GM12878 (cell line): ENCODE measurements at regions not wholly inside any gene's neighbourhood (a gene's known extent, or its start where the extent isn't known, plus 50 kb on each side); places are given as distances from the start of the nearest gene placed in this dataset.

Experiments used
- ATAC-seq: fragments of 200-7000 bp; cut with Tn5 transposase; 3 replicates; pipeline ENCODE4 v1.9.1; 2020; ENCODE audit warnings: mild to moderate bottlenecking, moderate library complexity
- BruUV-seq: library from RNA; stranded (reverse); fragments of 400-500 nt; replicated peaks from 2 replicates; lab custom pipeline; 2021; lab: Mats Ljungman, UMichigan
- CTCF ChIA-PET: fragments of 300-600 bp; sonication (Branson Sonifier 250); formaldehyde crosslinking; extraction: SDS; loops from one replicate; lab custom pipeline; 2021; ENCODE audit warnings: inconsistent platforms; lab: Yijun Ruan, JAX
- POLR2A ChIA-PET: fragments of 350-600 bp; formaldehyde crosslinking; extraction: SDS; loops from one replicate; lab custom pipeline; 2021; ENCODE audit warnings: inconsistent platforms; lab: Charles Lee
- RAD21 ChIA-PET: fragments of 300-600 bp; sonication (Branson Sonifier 250); formaldehyde crosslinking; loops from one replicate; lab custom pipeline; 2023; ENCODE audit warnings: antibody characterized with exemption; ENCODE audit not compliant: unreplicated experiment; lab: Charles Lee
- SMC1A ChIA-PET: fragments of 300-600 bp; sonication (Branson Sonifier 250); formaldehyde crosslinking; loops from one replicate; lab custom pipeline; 2023; ENCODE audit not compliant: unreplicated experiment, uncharacterized antibody; lab: Charles Lee
- DNase-seq: peaks from one replicate; pipeline ENCODE4 v3.0.0-alpha.2; 2011; ENCODE audit warnings: low read depth, low spot score
- FAIRE-seq: peaks from 3 replicates; lab custom pipeline; 2011; peaks lifted over from hg19 to GRCh38; lab: Jason Lieb, UNC
- H2AFZ ChIP-seq: 2 replicates; pipeline ENCODE4 v1.6.0; 2011; ENCODE audit warnings: low read depth, low read length, control low read depth; ENCODE audit not compliant: control insufficient read depth
- H3K27ac ChIP-seq: 2 replicates; pipeline ENCODE4 v1.5.1; 2011; ENCODE audit warnings: control low read depth; ENCODE audit not compliant: control insufficient read depth, insufficient read depth
- H3K27me3 ChIP-seq, 2 experiments: replicated peaks in 1 of 2; 2 replicates each; pipeline versions ENCODE4 v1.6.0 to v1.6.1; 2011; ENCODE audit warnings: low read length in 1 of 2; ENCODE audit not compliant: control insufficient read depth in 2 of 2, insufficient read depth in 2 of 2
- H3K36me3 ChIP-seq, 2 experiments: 2 replicates each; pipeline ENCODE4 v1.5.1; 2011; ENCODE audit warnings: low read length in 1 of 2; ENCODE audit not compliant: control insufficient read depth in 2 of 2, insufficient read depth in 2 of 2
- H3K4me1 ChIP-seq: 2 replicates; pipeline ENCODE4 v1.6.1; 2011; ENCODE audit warnings: mild to moderate bottlenecking, low read length, moderate library complexity, mixed read lengths; ENCODE audit not compliant: control insufficient read depth, insufficient read depth
- H3K4me2 ChIP-seq: 2 replicates; pipeline ENCODE4 v1.6.0; 2011; ENCODE audit warnings: control low read depth; ENCODE audit not compliant: control insufficient read depth, insufficient read depth
- H3K4me3 ChIP-seq: fragments of 200-600 bp; sonication (generic); 2 replicates; pipeline ENCODE4 v1.5.1; 2016
- H3K79me2 ChIP-seq: 2 replicates; pipeline ENCODE4 v1.6.0; 2011; ENCODE audit warnings: low read length; ENCODE audit not compliant: control insufficient read depth, insufficient read depth
- H3K9ac ChIP-seq: 2 replicates; pipeline ENCODE4 v1.8.0; 2011; ENCODE audit warnings: low read length, control low read depth, mixed read lengths; ENCODE audit not compliant: control insufficient read depth, insufficient read depth
- H3K9me3 ChIP-seq: replicated peaks from 3 replicates; pipeline ENCODE4 v1.5.1; 2011; ENCODE audit warnings: mild to moderate bottlenecking, low read length; ENCODE audit not compliant: control insufficient read depth, insufficient read depth
- H4K20me1 ChIP-seq: 2 replicates; pipeline ENCODE4 v1.6.0; 2011; ENCODE audit not compliant: control insufficient read depth, insufficient read depth
- ASH2L ChIP-seq: fragments of 300-600, 200-600 bp; sonication (generic); IDR thresholded peaks from 2 replicates; pipeline ENCODE4 v1.6.1; 2017; ENCODE audit warnings: low read depth, mild to moderate bottlenecking, borderline replicate concordance
- ATF7 ChIP-seq: fragments of 450-650 bp; IDR thresholded peaks from 2 replicates; pipeline ENCODE4 v1.6.1; 2016; ENCODE audit warnings: low read depth, mild to moderate bottlenecking
- CHD2 ChIP-seq: IDR thresholded peaks from 2 replicates; pipeline ENCODE4 v1.6.1; 2011; ENCODE audit warnings: low read depth, low read length, improper control_type of control experiment, borderline replicate concordance
- FOS ChIP-seq: IDR thresholded peaks from 3 replicates; pipeline ENCODE4 v1.6.1; 2011; ENCODE audit warnings: borderline replicate concordance; ENCODE audit not compliant: insufficient read length; ENCODE audit errors: extremely low read depth
- FOXM1 ChIP-seq: IDR thresholded peaks from 2 replicates; pipeline ENCODE4 v1.6.1; 2012; ENCODE audit warnings: low read depth, mild to moderate bottlenecking, inconsistent platforms, low read length, moderate library complexity
- HDAC2 ChIP-seq: fragments of 200-600 bp; sonication (generic); IDR thresholded peaks from 2 replicates; pipeline ENCODE4 v1.6.1; 2017
- HDGF ChIP-seq: fragments of 450-650 bp; IDR thresholded peaks from 2 replicates; pipeline ENCODE4 v1.6.1; 2016; ENCODE audit warnings: antibody characterized with exemption
- IKZF1 ChIP-seq: fragments of 450-650 bp; conservative IDR thresholded peaks from 2 replicates; pipeline ENCODE4 v1.6.1; 2017; ENCODE audit warnings: antibody characterized with exemption, mild to moderate bottlenecking
- MTA3 ChIP-seq: IDR thresholded peaks from 2 replicates; pipeline ENCODE4 v1.6.1; 2012; ENCODE audit warnings: low read length, inconsistent platforms, borderline replicate concordance
- MYC ChIP-seq: IDR thresholded peaks from 2 replicates; pipeline ENCODE4 v1.6.1; 2011; ENCODE audit warnings: mild to moderate bottlenecking, low read length, moderate library complexity, inconsistent platforms; ENCODE audit not compliant: insufficient read depth, insufficient replicate concordance, insufficient read length, severe bottlenecking
- NFIC ChIP-seq: IDR thresholded peaks from 2 replicates; pipeline ENCODE4 v1.6.1; 2012; ENCODE audit warnings: low read depth, mild to moderate bottlenecking, inconsistent platforms, low read length, moderate library complexity
- NR2C1 ChIP-seq: fragments of 450-650 bp; IDR thresholded peaks from 2 replicates; pipeline ENCODE4 v1.6.1; 2017; ENCODE audit warnings: antibody characterized with exemption, mild to moderate bottlenecking, moderate library complexity
- NR2F1 ChIP-seq: fragments of 450-650 bp; conservative IDR thresholded peaks from 2 replicates; pipeline ENCODE4 v1.6.1; 2017; ENCODE audit warnings: mild to moderate bottlenecking
- RAD21 ChIP-seq: IDR thresholded peaks from 2 replicates; pipeline ENCODE4 v1.6.1; 2011; ENCODE audit warnings: mild to moderate bottlenecking, low read depth, low read length, moderate library complexity; ENCODE audit not compliant: insufficient read depth
- RELA ChIP-seq: fragments of 450-650 bp; IDR thresholded peaks from 2 replicates; pipeline ENCODE4 v1.8.0; 2014; ENCODE audit warnings: borderline replicate concordance; ENCODE audit not compliant: partially characterized antibody
- STAT1 ChIP-seq: fragments of 450-650 bp; conservative IDR thresholded peaks from 2 replicates; pipeline ENCODE4 v1.6.1; 2014; ENCODE audit warnings: antibody characterized with exemption, mild to moderate bottlenecking
- SUZ12 ChIP-seq: fragments of 200-600 bp; sonication (generic); IDR thresholded peaks from one replicate; pipeline ENCODE4 v1.6.1; 2018; ENCODE audit warnings: antibody characterized with exemption, mild to moderate bottlenecking; ENCODE audit not compliant: unreplicated experiment
- TCF3 ChIP-seq: IDR thresholded peaks from 2 replicates; pipeline ENCODE4 v1.6.1; 2012; ENCODE audit warnings: low read depth, mild to moderate bottlenecking, low read length, borderline replicate concordance; ENCODE audit not compliant: insufficient read depth
- ZNF384 ChIP-seq: IDR thresholded peaks from 2 replicates; pipeline ENCODE4 v1.6.1; 2012; ENCODE audit warnings: low read depth, mild to moderate bottlenecking, low read length, improper control_type of control experiment, borderline replicate concordance
- ZNF622 ChIP-seq: fragments of 450-650 bp; IDR thresholded peaks from 2 replicates; pipeline ENCODE4 v1.6.1; 2017; ENCODE audit warnings: mild to moderate bottlenecking, inconsistent platforms
- WGBS: methylation state at CpG from one replicate; pipeline ENCODE4 v1.1.6; 2016; ENCODE audit warnings: low lambda C conversion rate; ENCODE audit not compliant: insufficient replicate concordance, insufficient coverage; ENCODE audit errors: missing lambda C conversion rate; 5-methylcytosine and 5-hydroxymethylcytosine counted together
- in situ Hi-C: fragments of 300-500 bp; cut with MboI; formaldehyde crosslinking; loops from 9 replicates; pipeline ENCODE4 v1.14.3; 2018; ENCODE audit warnings: mixed read lengths
- intact Hi-C: fragments of 100-400 bp; cut with micrococcal nuclease; formaldehyde crosslinking; loops from one replicate; pipeline ENCODE4 v1.14.2; 2022; ENCODE audit not compliant: unreplicated experiment
- TF ChIP-seq, protein P1 (sequence below): IDR thresholded peaks from 2 replicates; pipeline ENCODE4 v1.6.1; 2012; ENCODE audit warnings: low read depth, low read length, improper control_type of control experiment
- TF ChIP-seq, protein P2 (sequence below): IDR thresholded peaks from 2 replicates; pipeline ENCODE4 v1.6.1; 2012; ENCODE audit warnings: low read depth, low read length, improper control_type of control experiment

DNA sequence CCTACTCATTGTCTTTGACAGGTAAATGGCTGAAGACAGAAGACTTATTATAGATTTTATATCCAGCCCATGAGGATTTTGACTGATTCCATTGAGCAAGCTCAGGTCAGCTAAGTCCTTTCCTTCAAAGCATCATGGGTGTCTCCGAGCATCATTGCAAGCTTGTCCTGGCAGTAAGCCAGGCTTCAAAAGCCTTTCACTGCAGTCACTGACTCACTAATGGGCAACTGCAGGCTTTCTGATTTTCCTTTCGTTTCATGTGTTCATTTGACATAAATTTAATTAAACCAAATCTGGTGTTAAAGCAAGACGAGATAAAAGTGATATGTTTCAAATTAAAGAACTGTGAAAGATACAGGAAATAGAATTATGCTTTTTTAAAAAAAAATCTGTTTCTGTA is 426.2 kb downstream of the ANXA1 start (continued):
- no peak for TF ChIP-seq FOXM1

DNA sequence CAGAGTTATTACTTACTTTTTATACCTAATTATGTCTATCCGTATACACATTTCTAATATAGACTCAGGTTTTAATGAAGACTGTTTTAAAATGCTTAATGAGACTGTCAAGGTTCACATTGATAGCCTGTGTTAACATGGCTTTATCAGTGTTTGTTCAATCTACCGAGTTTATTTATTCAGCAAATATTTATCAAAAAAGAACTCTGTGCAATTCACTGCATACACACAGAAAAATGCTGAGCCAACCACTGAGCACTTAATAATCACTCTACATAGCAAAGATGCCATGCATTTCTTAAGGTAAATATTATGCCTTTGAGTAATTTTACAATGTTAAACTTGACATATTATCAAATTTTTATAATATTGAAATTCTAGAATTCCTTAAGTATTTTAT is 428.2 kb downstream of the ANXA1 start:
- intact Hi-C loops: no loop called here
- SMC1A ChIA-PET: no interaction called here
- FAIRE-seq: no peak

DNA sequence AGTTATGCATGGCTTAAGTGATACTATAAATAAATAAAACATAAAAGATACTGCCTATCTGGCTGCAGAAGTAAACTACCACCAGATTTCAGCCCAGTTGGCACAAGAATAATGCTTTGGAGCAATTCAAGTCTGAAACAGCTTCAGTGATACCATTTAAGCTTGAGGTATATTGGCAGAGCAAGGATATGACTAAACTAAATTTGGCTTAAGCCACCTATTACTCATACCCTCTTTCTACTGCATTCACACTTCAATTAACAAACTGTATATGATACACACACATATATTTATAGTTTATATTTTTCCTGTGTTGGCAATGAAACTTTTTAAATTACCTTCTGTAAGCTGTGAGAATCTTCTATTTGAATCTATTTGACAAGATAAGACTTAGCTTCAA is 431.9 kb downstream of the ANXA1 start:
- DNase-seq (no peak), FAIRE-seq (no peak), ATAC-seq (no peak)
- Histone ChIP-seq H3K4me1 (no peaks in the 10 kb centered on the region), H3K36me3 (no peaks in the 10 kb centered on the region), H3K27me3 (no peaks in the 10 kb centered on the region), H3K9ac (no peak overlapping the region), H3K4me3 (no peak overlapping the region), H2AFZ (no peak overlapping the region), H3K79me2 (no peaks in the 10 kb centered on the region), H3K27ac (no peak overlapping the region), H3K4me2 (no peak overlapping the region), H3K9me3 (no peaks in the 10 kb centered on the region), H4K20me1 (no peaks in the 10 kb centered on the region)
- BruUV-seq: no TSS peak
- SMC1A ChIA-PET: interaction anchor here (0.8 to 1.2 kb wide), 3 partner anchors 18 to 46 kb away, joined by 3 read pairs; no protein-coding TSS in a partner anchor
- POLR2A ChIA-PET: no interaction called here
- intact Hi-C loops (no loop called here), in situ Hi-C loops (no loop called here)
- RAD21 ChIA-PET: no interaction called here
- CTCF ChIA-PET: no interaction called here
- TF ChIP-seq ZNF384: no peak
- no peak for TF ChIP-seq RELA
- TF ChIP-seq MTA3: no peak
- no peak for TF ChIP-seq ASH2L
- TF ChIP-seq FOS: no peak
- no peak for TF ChIP-seq ATF7
- TF ChIP-seq CHD2: no peak
- no peak for TF ChIP-seq NR2F1
- TF ChIP-seq, protein P1, sequence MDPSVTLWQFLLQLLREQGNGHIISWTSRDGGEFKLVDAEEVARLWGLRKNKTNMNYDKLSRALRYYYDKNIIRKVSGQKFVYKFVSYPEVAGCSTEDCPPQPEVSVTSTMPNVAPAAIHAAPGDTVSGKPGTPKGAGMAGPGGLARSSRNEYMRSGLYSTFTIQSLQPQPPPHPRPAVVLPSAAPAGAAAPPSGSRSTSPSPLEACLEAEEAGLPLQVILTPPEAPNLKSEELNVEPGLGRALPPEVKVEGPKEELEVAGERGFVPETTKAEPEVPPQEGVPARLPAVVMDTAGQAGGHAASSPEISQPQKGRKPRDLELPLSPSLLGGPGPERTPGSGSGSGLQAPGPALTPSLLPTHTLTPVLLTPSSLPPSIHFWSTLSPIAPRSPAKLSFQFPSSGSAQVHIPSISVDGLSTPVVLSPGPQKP: no peak
- no peak for TF ChIP-seq NR2C1
- no peak for TF ChIP-seq TCF3
- TF ChIP-seq ZNF622: no peak
- TF ChIP-seq NFIC: no peak
- no peak for TF ChIP-seq SUZ12
- no peak for TF ChIP-seq FOXM1
- TF ChIP-seq, protein P2, sequence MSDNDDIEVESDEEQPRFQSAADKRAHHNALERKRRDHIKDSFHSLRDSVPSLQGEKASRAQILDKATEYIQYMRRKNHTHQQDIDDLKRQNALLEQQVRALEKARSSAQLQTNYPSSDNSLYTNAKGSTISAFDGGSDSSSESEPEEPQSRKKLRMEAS: no peak

More for the DNA sequence above, 428.2 kb downstream of the ANXA1 start:
- POLR2A ChIA-PET: no interaction called here
- Histone ChIP-seq H3K9ac (no peak overlapping the region), H3K4me1 (no peaks in the 10 kb centered on the region), H4K20me1 (no peaks in the 10 kb centered on the region), H3K4me2 (no peak overlapping the region), H3K79me2 (no peaks in the 10 kb centered on the region), H3K4me3 (no peak overlapping the region), H3K27ac (no peak overlapping the region), H3K27me3 (no peaks in the 10 kb centered on the region), H2AFZ (no peak overlapping the region), H3K36me3 (no peaks in the 10 kb centered on the region), H3K9me3 (no peaks in the 10 kb centered on the region)
- in situ Hi-C loops: no loop called here
- WGBS: 26% methylated on average over 2 of the region's 2 CpGs
- no peak for DNase-seq
- RAD21 ChIA-PET: no interaction called here
- no peak for TF ChIP-seq IKZF1
- no peak for TF ChIP-seq RELA
- TF ChIP-seq HDAC2: no peak
- no peak for TF ChIP-seq STAT1
- no peak for TF ChIP-seq HDGF
- no peak for TF ChIP-seq RAD21
- no peak for TF ChIP-seq MYC
- CTCF ChIA-PET: no interaction called here
- ATAC-seq: no peak
- BruUV-seq: no TSS peak
